ENCODE measurements at regions not wholly inside any gene's neighbourhood (a gene's known extent, or its start where the extent isn't known, plus 50 kb on each side); places are given as distances from the start of the nearest gene placed in this dataset.
"Not testable (repeated sequence)": the region's sequence is repeated elsewhere in the genome, so short reads cannot be mapped to it uniquely, and the experiment has no call there.

DNA sequence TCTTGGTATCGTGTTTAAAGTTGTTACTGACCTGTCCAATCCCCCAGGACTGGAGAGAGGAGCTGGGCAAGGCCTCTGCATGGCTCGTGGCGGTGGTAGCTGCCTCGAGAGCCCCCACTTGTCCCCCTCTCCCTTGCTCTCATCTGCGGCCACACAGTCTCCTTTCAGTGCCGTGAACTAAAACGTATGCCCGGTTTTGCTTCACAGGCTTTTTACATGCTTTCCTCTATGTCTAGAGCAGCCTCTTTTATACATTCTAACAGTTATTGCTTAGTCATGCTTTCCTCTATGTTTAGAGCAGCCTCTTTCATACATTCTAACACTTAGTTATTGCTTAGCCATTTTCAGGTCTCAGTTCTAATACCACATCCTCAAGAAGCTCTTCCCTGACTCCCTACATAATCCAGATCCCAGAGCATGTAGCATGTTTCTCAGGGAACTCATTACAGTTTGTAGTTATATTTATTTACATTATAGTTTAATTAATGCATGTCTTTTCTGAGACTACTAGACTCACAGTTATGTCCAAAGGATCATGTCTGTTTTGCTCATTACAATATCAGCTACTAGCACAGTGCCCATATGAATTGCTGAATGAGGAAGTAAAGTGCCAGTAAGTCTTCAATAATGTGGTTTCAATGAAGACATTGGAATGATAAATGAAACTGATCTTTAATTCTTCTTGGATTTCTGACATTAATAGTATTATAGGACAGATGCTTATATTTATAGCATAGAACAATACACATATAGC, 66.5 kb upstream of the TBL1XR1 start:
- H3K27ac ChIP-seq (ENCODE audit: low read depth, low read length): no peak overlapping the region
- H4K20me1 ChIP-seq (ENCODE audit: control insufficient read depth, insufficient read depth, low read depth, low read length): no peaks in the 10 kb centered on the region
- no peak for TF ChIP-seq EZH2phosphoT487 (IDR thresholded peaks at IDR 0.05; ENCODE audit: borderline replicate concordance, low read length)
- TF ChIP-seq, protein P1, sequence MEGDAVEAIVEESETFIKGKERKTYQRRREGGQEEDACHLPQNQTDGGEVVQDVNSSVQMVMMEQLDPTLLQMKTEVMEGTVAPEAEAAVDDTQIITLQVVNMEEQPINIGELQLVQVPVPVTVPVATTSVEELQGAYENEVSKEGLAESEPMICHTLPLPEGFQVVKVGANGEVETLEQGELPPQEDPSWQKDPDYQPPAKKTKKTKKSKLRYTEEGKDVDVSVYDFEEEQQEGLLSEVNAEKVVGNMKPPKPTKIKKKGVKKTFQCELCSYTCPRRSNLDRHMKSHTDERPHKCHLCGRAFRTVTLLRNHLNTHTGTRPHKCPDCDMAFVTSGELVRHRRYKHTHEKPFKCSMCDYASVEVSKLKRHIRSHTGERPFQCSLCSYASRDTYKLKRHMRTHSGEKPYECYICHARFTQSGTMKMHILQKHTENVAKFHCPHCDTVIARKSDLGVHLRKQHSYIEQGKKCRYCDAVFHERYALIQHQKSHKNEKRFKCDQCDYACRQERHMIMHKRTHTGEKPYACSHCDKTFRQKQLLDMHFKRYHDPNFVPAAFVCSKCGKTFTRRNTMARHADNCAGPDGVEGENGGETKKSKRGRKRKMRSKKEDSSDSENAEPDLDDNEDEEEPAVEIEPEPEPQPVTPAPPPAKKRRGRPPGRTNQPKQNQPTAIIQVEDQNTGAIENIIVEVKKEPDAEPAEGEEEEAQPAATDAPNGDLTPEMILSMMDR (IDR thresholded peaks at IDR 0.05; ENCODE audit: low read depth, low read length, poor library complexity, severe bottlenecking): no peak
- H3K4me1 ChIP-seq (ENCODE audit: control insufficient read depth, low read length): no peaks in the 10 kb centered on the region
- H3K79me2 ChIP-seq (ENCODE audit: control insufficient read depth, low read length): no peaks in the 10 kb centered on the region
- no peaks in the 10 kb centered on the region for H3K27me3 ChIP-seq (ENCODE audit: control insufficient read depth, low read length)
- no peak overlapping the region for H3K4me3 ChIP-seq (ENCODE audit: low read length)
- H3K9me3 ChIP-seq (ENCODE audit: control insufficient read depth, insufficient read depth, low read length): no peaks in the 10 kb centered on the region
- H3F3A ChIP-seq (ENCODE audit: control insufficient read depth, insufficient read depth): no peaks in the 10 kb centered on the region
- H3K4me2 ChIP-seq (ENCODE audit: low read length): no peak overlapping the region
- no peaks in the 10 kb centered on the region for H3K9me2 ChIP-seq (replicated peaks; ENCODE audit: control insufficient read depth, low read length)
- no peaks in the 10 kb centered on the region for H3K36me3 ChIP-seq (ENCODE audit: control insufficient read depth, low read length)

DNA sequence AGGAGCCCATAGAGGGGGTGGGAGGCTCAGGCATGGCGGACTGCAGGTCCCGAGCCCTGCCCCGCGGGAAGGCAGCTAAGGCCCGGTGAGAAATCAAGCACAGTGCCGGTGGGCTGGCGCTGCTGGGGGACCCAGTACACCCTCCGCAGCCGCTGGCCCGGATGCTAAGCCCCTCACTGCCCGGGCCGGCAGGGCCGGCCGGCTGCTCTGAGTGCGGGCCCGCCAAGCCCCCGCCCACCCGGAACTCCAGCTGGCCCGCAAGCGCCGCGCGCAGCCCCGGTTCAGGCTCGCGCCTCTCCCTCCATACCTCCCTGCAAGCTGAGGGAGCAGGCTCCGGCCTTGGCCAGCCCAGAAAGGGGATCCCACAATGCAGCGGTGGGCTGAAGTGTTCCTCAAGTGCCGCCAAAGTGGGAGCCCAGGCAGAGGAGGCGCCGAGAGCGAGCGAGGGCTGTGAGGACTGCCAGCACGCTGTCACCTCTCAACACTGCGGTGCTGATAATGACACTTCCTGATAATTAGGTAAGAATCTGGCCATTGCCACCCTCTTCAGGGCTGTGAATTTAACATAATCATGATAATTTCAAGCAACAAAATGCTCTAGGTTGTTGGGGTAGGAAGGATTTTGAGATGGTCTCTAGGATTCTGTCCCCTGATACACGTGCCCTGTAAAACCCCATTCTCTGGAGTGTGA, 74.7 kb upstream of the TBL1XR1 start:
- H4K20me1 ChIP-seq (ENCODE audit: control insufficient read depth, insufficient read depth, low read depth, low read length); H3K4me1 ChIP-seq (ENCODE audit: control insufficient read depth, low read length); H3K9me2 ChIP-seq (replicated peaks; ENCODE audit: control insufficient read depth, low read length); H3K4me3 ChIP-seq (ENCODE audit: low read length); H3F3A ChIP-seq (ENCODE audit: control insufficient read depth, insufficient read depth); H3K79me2 ChIP-seq (ENCODE audit: control insufficient read depth, low read length); H3K9me3 ChIP-seq (ENCODE audit: control insufficient read depth, insufficient read depth, low read length); H3K4me2 ChIP-seq (ENCODE audit: low read length); H3K27ac ChIP-seq (ENCODE audit: low read depth, low read length); H3K36me3 ChIP-seq (ENCODE audit: control insufficient read depth, low read length); H3K27me3 ChIP-seq (ENCODE audit: control insufficient read depth, low read length): not testable (repeated sequence)

DNA sequence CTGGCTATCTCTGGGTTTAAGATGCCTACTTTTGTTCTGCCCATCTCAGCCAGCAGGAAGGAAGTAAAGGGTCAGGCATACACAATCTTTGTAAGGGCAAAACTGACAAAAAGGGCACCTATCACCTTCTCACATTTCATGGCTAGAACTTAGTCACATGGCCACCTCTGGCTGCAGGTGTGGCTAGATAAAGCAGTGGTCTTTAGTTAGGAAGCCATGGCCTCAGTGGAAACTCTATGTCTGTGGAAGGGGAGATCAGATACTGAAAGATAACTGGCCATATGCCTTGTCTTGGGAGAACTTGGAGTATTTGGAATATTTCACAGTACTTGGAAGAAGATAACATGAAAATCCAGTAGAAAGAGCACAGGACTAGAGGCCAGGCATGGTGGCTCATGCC, 80.7 kb upstream of the TBL1XR1 start:
- no peaks in the 10 kb centered on the region for H3K9me2 ChIP-seq (replicated peaks; ENCODE audit: control insufficient read depth, low read length)
- peaks cover 46% of the 10 kb centered on the region for H3K4me1 ChIP-seq (ENCODE audit: control insufficient read depth, low read length)
- peak overlapping the region; percentile 65 for H3K4me3 ChIP-seq (ENCODE audit: low read length)
- TF ChIP-seq, protein P1 (IDR thresholded peaks at IDR 0.05; ENCODE audit: low read depth, low read length, poor library complexity, severe bottlenecking): no peak
- no peak for TF ChIP-seq EZH2phosphoT487 (IDR thresholded peaks at IDR 0.05; ENCODE audit: borderline replicate concordance, low read length)
- no peaks in the 10 kb centered on the region for H4K20me1 ChIP-seq (ENCODE audit: control insufficient read depth, insufficient read depth, low read depth, low read length)
- H3K27ac ChIP-seq (ENCODE audit: low read depth, low read length): peak overlapping the region; percentile 21; the same call in 1 of the 2 replicates
- no peaks in the 10 kb centered on the region for H3K27me3 ChIP-seq (ENCODE audit: control insufficient read depth, low read length)
- peaks cover 3% of the 10 kb centered on the region; the same call in 1 of the 2 replicates for H3K9me3 ChIP-seq (ENCODE audit: control insufficient read depth, insufficient read depth, low read length)
- H3K36me3 ChIP-seq (ENCODE audit: control insufficient read depth, low read length): no peaks in the 10 kb centered on the region
- peak overlapping the region; percentile 74 for H3K4me2 ChIP-seq (ENCODE audit: low read length)
- no peaks in the 10 kb centered on the region for H3K79me2 ChIP-seq (ENCODE audit: control insufficient read depth, low read length)
- H3F3A ChIP-seq (ENCODE audit: control insufficient read depth, insufficient read depth): peaks cover 10% of the 10 kb centered on the region; the same call in 1 of the 2 replicates
